Fibroblast of peridontal ligament (primary cell): ENCODE measurements at regions not wholly inside any gene's neighbourhood (a gene's known extent, or its start where the extent isn't known, plus 50 kb on each side); places are given as distances from the start of the nearest gene placed in this dataset.
"Not testable (repeated sequence)": the region's sequence is repeated elsewhere in the genome, so short reads cannot be mapped to it uniquely, and the experiment has no call there.

Experiments
- DNase-seq: peaks from one replicate; pipeline ENCODE4 v3.0.0-alpha.2; 2010; ENCODE audit errors: extremely low read depth

DNA sequence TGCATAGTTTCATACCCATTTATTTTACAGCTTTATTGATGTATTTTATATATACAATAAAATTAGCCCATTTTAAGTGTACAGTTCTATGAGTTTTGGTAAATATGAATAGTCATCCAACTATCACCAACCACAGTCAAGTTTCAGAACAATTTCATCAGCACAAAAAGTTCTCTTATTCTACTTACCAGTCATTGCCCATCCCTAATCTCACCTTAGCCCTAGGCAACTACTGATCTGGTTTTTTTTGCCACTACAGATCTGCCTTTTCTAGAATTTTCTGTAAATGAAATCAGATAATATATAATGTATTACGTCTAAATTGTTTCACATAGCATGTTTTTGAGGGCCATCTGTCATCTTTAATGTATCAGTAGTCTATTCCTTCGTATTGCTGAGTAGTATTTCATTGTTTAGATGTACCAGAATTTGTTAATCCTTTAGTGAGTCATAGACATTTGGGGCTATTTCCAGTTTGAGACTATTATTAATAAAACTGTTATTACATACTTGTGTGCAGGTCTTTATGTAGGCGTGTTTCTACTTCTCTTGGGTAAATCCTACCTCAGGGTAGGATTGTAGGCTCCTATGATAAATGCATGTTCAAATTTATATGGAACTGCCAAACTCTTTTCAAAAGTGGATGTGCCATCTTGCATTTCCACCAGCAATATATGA, 198.5 kb upstream of the ADAMTSL1 start:
- no peak for DNase-seq

DNA sequence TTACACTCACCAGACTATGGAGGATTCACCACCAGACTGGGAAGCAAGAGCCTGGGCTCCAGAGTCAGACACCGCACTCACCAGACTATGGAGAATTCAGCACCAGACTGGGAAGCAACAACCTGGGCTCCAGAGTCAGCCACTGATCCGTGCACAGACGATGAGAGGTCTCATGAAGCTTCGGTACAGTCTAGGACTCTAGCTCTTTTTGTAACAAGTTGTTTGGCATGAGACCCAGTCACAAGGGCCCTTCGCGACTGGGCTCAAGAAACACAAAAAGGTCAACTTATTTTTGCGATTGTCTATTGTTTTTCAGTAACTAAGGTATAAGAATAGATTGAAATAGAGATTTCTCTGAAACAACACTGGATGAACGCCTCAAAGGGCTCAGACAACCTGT, 192.7 kb upstream of the ADAMTSL1 start:
- DNase-seq = no peak

DNA sequence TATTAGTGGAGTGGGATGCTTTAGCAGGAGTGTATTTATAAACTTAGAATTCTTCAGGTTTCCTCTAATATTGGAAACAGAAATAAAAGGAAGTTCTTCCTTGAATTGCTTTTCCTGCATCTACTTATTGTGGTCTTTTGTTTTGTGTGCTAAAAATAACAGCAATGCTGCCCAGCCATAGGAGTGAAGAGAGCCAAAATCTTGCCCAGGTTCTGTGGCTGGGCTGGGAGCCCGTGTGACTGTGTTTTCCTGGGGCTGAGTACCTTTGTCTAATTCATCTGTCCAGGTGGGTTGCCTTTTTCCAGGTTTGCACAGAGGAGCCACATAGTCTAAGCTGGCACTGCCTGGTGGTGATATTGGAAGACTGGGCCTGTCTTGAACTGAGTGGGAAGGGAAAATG, 179.7 kb upstream of the ADAMTSL1 start:
- no peak for DNase-seq

DNA sequence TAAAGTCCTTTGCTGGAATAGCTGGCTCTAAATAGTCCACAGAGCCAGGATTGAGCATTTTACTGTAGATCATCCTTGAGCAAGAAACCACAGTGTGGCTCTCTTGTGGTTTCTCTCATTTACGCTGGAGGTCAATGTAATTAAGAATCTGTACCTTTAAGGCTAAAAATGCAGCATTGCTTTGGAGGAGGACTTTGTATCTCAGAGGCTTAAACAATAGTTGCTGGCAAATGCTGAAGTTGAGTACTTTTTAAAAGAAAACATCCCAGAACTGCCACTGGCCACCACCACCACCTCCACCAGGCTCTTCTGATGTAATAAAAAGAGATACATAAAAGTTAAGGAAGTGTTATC, 177.3 kb upstream of the ADAMTSL1 start:
- peak; percentile 64 for DNase-seq

DNA sequence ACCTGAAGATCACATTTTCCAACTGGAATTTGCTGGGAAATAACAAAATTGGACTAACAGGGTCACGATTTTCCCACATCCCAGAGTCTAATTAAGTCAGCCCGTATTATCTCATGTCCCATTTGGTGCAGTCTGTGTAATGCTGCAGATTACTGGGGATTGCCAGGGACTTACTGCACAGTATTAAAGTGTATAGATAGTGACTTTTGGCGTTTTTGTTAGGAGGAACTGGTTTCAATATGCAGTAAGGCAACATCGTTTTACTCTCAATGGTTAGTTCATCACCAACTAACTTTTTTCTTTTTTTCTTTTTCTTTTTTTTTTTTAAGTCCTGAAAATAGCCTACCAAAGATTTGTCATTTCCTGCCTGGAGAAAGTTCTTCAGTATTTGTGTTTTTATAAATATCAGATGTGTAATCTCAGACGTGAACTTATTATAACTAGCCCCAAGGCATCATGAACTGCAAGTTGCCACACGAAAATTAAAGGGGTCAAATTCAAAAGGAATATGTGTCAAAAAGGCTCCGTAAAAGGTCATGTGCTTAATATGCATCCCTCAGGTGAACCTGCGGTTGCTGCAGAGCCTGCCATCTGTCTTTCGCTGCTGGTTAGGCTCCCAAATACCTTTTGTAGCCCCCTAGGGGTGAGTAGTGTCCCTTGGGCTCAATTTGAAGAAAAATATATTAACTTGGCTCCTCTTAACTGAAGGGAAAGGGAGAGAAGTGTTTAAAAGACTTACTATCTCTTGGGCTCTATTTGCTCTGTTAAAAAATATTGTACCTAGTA, 176.7 kb upstream of the ADAMTSL1 start:
- DNase-seq = peak; percentile 59

DNA sequence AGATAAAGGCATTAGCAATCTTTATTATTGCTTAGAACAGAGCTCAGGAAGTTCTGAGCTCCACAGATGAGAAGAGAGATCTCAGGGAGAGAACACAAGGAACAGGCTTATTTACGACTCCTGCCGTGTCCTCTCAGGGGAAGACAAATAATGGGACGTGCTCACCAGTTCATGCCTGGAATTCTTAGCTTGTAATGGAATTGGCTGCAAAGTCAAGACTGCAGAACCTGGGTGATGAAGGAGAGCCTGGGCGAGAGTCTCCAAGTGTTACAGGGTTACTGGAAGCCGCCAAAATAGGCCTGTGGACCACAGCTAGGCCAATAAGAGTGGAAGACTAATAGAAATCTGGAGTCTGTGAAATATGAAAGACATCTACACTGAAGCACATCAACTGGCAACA, 174.5 kb upstream of the ADAMTSL1 start:
- no peak for DNase-seq

DNA sequence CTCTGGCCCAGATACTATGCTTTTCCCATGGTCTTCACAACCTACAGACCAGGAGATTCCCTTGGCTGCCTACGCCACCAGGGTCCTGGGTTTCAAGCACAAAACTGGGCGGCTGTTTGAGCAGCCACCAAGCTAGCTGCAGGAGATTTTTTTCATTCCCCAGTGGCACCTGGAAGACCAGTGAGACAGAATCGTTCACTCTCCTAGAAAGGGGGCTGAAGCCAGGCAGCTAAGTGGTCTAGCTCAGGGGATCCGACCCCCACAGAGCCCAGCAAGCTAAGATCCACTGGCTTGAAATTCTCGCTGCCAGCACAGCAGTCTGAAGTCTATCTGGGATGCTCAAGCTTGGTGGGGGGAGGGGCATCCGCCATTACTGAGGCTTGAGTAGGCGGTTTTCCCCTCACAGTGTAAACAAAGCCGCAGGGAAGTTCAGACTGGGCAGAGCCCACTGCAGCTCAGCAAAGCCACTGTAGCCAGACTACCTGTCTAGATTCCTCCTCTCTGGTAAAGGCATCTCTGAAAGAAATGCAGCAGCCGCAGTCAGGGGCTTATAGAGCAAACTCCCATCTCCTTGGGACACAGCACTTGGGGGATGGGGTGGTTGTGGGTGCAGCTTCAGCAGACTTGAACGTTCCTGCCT, 168.7 kb upstream of the ADAMTSL1 start:
- DNase-seq = not testable (repeated sequence)

DNA sequence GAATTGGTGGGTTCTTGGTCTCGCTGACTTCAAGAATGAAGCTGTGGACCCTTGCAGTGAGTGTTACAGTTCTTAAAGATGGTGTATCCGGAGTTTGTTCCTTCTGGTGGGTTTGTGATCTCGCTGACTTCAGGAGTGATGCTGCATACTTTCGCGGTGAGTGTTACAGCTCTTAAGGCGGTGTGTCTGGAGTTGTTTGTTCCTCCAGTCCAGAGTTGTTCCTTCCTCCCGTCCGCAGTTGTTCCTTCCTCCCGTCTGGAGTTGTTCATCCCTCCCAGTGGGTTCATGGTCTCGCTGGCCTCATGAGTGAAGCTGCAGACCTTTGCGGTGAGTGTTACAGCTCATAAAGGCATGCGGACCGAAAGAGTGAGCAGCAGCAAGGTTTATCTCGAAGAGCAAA, 159.6 kb upstream of the ADAMTSL1 start:
- no peak for DNase-seq

DNA sequence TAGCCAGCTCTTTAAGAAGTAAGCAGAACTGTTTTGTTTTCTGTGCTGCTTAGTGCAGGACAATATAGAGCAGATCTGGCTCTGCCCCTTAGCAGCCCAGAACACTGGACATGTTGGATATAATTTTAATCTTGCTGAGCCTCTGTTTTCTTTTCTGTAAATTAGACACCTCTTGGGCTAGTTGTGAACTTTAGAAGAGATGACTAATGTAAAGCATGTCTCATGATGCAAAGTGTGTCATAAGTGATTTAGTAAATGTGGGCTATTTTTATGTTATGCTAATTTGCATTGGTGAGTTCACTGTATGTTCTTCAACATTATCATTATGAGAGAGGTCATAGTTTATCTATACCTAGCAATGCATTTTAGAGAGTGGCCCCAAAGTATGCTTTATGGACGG, 156.1 kb upstream of the ADAMTSL1 start:
- DNase-seq = no peak

DNA sequence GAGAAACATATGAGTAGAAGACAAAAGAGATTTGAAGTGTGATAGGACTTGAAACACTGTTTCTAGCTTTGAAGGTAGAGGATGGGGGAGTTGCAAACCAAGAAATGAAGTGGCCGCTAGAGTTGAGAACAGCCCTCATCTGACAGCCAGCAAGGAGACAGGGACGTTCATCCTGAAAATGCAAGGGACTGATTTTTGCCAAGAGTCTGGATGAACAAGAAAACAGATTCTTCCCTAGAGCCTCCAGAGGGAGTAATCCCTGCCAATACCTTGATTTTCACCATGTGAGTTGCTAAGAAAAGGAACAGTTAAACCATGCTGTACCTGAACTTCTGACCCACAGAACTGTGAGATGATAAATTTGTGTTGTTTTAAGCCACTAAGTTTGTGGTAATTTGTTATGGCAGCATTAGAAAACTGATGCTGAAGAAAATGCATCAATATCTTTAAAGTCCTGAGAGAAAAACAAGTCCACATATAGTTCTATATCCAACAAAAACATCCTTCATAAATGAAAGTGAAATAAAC, 154.0 kb upstream of the ADAMTSL1 start:
- peak; percentile 39 for DNase-seq

DNA sequence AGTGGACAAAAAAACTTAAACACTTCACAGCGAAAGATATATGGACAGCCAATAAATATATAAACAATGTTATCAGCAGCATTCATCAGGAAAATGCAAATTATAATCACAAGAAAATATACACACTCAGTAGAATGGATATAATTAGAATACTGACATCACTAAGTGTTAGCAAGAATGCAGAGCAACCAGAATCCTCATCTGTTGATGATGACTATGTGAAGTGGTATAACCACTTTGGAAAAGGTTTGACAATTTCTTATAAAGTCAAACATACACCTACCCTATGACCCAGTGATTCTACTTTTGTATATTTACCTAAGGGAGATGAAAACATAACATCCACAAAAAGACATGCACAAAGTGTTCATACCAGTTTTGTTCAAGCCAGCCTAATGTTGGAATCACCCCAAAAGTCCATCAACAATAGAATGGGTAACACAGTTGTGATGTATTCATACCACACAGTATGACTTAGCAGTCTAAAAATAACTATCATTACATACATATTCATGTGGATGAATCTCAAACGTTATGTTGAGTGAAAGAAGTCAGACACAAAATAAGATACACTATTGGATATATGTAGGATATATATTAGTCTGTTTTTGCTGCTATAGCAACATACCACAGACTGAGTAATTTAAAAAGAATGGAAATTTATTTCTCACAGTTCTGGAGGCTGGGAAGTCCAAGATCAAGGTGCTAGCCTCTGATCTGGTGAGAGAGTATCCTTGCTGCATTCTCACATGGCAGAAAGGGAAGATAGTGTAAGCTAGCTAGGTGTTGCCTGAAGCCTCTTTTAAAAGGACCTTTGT, 148.8 kb upstream of the ADAMTSL1 start:
- DNase-seq = no peak

DNA sequence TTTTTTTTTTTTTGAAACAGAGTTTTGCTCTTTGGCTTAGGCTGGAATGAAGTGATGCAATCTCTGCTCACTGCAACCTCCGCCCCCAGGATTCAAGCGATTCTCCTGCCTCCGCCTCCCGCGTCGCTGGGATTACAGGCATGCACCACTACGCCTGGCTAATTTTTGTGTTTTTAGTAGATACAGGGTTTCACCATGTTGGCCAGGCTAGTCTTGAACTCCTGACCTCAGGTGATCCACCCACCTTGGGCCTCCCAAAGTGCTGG, 148.3 kb upstream of the ADAMTSL1 start:
- DNase-seq = not testable (repeated sequence)

DNA sequence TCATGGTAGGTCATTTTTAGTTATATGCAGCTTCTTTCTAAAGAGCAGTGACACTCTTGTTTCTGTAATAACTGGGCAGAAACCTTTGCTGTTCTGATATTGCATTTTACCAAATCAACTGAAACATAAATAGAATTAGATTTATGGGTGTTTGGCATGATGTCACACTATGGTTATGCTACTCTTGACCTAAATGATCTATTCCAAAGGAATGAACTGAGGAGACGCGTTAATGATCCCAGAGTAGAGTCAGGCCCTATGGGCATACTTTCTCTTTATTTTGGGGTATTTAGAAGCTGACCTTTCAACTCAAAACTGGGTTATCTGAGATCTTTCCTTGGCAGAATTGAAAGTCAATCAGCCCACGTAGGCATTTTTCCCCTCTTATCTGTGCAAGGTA, 146.8 kb upstream of the ADAMTSL1 start:
- peak; percentile 47 for DNase-seq

DNA sequence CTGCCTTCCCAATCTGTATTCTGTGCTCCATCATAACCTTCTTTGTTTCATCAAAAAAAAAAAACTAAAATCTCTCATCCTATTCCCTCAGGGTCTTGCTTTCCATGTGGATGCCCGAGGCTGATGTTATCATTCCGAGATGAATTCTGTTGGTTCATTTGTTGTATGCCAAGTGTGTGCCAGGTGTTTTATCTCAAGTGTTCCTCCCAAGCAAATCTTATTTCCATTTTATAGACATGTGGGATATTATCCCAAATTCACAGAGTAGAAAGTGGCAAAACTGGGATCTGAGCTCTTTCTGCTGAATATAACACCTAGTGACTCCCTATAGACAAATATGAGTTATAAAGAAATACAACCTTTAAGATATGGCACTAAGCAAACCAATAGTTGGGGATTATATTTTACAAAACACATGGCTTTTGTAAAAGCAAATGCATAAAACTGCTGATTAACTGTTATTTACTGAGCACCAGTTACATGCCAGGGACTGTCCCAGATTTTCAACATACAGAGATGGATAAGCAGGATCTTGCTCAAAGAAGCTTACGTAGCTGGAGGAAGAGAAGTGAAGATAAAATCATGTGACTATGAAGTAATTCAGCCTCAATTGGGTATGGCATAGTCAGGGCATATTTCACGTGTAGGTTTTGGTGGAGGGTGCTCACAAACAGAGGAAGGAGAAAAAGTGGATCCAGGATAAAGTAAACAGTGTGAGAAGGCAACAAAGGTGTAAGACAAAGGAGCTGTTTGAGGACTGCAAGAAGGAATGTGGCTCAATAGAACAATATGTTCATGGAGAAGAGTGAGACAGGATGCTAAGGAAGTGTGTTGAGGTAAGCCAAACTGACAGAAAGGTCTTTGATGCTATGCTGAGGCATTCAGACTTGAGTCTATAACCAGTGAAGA, 143.3 kb upstream of the ADAMTSL1 start:
- no peak for DNase-seq

DNA sequence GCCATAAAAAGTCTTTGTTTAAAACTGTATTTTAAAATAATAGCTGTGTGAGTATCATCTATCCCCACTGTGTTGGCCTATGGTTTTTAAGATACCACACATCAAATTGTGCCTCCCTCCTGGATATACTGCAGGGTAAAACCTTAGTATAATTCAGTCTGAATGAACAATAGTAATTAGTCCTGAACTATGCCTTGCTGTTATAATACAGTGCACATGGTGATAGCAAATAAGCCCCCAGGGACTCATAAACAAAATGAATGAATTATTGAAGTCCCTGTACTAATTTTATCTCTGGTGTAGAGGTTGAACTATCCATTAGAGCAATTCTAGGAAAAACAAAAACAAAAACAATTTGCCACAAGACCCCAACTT, 142.7 kb upstream of the ADAMTSL1 start:
- DNase-seq = no peak

DNA sequence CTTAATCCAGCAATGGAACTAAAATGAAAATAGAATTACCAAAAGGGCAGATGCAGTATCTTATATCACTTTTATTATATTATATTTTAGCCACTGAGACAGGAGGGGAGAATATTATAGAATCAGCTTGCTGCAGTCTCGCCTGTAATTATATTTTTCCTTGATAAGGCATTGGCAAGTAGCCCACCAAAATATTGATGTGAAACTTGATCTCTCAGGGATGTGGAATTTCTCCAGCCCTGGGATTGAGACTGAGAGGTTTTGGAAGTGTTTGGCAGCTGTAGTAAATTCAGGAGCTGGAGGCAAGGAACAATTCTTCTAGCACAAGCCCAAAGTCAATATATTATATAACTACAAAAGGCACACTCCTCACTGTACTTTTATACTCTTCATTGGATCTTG, 142.1 kb upstream of the ADAMTSL1 start:
- peak; percentile 70 for DNase-seq

DNA sequence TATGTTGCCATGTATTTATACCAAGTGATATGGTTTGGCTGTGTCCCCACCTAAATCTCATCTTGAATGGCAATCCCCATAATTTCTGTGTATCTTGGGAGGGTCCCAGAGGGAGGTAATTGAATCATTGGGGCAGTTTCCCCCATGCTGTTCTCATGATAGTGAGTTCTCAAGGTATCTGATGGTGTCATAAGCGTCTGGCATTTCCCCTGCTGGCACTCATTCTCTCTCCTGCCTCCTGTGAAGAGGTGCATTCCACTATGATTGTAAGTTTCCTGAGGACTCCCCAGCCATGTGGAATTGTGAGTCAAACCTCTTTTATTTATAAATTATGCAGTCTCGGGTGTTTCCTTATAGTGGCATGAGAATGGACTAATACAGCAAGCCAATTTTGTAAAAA, 140.8 kb upstream of the ADAMTSL1 start:
- DNase-seq = no peak

DNA sequence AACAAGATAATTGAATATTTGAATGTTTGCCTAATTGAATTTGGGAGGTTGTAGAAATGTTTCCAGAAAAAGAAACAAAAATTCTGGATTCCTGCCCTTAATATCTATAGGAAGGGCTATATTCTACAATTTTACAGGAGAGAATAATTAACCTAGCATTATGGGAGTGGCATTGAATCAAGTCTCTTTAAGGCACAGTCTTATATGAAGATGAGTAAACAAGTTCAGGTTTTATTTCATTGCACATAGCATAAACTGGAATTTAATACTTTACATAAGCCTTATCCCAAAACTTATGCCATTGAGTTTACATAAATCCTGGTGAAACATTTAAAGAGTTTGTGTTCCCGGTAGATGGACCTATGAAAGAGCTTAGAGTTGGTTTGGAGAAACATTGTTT, 138.1 kb upstream of the ADAMTSL1 start:
- DNase-seq = no peak

DNA sequence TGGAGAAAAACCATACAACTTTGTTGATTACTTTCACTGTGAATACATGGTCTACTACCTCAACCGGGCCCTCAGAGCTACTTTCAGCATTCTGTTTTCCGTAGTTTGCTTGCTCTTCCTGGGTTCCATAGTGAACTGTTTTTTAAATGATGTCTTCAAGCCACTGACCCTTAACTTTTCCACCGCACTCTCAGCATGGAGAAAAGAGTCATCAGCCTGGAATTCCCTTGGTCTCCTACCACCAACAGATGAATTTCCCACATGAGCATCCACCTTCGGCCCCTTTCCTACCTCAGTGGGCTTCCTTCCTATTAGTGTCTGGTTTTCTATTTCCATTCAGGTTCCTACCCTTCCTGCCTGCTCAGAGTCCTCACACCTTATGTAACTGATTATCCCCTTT, 135.9 kb upstream of the ADAMTSL1 start:
- DNase-seq = no peak

DNA sequence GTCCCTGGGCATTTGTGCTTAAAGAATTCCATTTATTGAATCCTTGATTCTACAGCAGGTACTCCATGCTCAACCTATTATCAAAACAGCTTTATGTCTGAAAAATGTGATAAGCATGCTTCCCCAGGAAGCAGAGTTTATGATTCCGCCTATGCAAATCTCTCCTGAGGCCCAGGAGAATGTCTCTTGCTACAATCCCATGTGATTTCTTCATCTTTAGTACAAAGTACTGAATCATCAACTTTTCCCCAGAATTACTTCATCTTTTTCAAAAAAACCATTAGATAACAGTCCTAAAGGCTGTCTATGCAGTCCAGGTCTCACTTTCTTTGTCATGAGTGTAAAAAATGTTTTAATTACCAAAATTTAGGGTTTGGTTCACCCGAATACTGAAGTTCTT, 130.2 kb upstream of the ADAMTSL1 start:
- DNase-seq = peak; percentile 81

DNA sequence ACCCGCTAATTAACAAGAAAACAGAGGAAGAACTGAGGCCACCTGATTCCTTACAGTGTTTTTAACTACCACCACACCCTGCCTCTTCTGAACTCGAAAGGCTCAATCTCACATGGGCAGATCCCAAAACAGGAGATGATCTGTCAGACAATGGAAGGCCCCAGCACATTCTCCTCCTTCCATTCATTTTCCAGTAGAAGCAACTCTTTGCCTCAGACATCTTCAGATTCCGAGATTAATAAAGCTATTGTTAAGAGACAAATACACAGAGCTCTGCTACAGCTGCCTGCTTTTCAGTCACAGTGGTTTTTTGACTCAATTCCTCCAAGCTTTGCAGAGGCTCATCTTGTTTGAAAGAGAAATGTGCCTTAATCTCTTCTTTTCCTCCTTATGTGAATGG, 127.2 kb upstream of the ADAMTSL1 start:
- no peak for DNase-seq
